GM12874 (cell line): ENCODE measurements at regions not wholly inside any gene's neighbourhood (a gene's known extent, or its start where the extent isn't known, plus 50 kb on each side); places are given as distances from the start of the nearest gene placed in this dataset.
A peak's percentile ranks its signal among the peaks of the same experiment; 100 is the strongest.

Source experiments
- TF ChIP-seq, protein P1 (sequence below): IDR thresholded peaks from 2 replicates; pipeline ENCODE4 v1.5.1; 2011; ENCODE audit warnings: low read depth, mild to moderate bottlenecking, control low read depth, low read length, moderate library complexity; ENCODE audit not compliant: insufficient read depth

DNA sequence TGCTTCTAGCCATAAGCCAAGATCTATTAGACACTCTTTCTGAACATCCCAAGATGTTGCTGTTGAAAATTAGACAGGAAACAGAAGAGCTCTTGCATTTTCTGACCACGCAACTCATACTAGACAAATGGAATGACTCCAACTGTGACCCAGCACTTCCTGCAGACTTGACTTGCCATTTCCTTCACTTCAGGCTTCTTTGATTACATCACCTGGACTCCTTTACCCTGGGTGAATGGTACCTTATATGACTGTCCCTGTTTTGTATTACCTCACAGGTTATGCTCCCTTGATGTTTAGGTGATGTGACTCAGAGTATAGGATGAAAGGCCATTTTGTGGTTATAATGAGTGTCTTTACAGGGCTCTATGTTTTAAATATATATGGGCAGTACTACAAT, 236.1 kb downstream of the BMP2 start:
- TF ChIP-seq, protein P1, sequence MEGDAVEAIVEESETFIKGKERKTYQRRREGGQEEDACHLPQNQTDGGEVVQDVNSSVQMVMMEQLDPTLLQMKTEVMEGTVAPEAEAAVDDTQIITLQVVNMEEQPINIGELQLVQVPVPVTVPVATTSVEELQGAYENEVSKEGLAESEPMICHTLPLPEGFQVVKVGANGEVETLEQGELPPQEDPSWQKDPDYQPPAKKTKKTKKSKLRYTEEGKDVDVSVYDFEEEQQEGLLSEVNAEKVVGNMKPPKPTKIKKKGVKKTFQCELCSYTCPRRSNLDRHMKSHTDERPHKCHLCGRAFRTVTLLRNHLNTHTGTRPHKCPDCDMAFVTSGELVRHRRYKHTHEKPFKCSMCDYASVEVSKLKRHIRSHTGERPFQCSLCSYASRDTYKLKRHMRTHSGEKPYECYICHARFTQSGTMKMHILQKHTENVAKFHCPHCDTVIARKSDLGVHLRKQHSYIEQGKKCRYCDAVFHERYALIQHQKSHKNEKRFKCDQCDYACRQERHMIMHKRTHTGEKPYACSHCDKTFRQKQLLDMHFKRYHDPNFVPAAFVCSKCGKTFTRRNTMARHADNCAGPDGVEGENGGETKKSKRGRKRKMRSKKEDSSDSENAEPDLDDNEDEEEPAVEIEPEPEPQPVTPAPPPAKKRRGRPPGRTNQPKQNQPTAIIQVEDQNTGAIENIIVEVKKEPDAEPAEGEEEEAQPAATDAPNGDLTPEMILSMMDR, result no peak

DNA sequence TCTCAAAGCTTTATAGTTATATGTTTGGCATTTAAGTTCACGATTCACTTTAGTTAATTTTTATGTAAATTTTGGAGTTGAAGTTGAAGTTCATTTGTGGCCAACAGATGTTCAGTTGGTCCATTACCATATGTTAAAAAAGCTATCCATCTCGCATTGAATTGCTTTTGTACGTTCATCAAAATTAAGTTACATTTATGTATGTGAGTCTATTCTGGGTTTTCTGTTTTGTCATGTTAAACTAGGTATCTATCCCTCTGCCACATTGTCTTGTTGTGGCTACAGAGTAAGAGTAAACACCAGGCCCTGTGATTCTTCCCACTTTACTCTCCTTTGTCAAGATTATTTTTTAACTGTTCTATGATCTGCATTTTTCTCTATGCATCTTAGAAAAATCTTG, 237.3 kb downstream of the BMP2 start:
- TF ChIP-seq, protein P1, result no peak

- TF ChIP-seq, protein P1, result no peak
Measured at GRCh38 chr20:7010527-7010926, 243.0 kb downstream of the BMP2 start.

DNA sequence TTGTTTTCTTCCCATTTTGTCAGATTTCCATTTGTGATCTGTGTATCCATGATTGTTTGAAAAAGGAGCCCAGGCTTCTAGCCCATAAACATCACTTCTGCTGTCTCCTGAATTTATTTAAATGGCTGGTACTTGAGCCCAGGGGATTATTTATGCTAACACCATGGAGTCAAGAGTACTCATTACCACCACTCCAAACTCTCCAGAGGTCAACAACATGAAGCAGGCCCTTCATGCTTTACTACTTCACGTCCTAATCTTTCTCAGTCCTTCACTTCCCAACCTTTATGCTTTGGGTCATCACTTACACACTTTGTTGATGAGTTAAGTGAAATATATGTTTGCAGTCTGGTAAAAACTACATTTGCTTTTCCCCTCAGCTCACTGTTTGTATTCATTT, 247.8 kb downstream of the BMP2 start:
- TF ChIP-seq, protein P1, result no peak

GRCh38 chr20:7022597-7022996, 255.1 kb downstream of the BMP2 start:
- TF ChIP-seq, protein P1, result no peak

- TF ChIP-seq, protein P1, result no peak
Measured at GRCh38 chr20:7025635-7026034, 258.1 kb downstream of the BMP2 start.

GRCh38 chr20:7029019-7029418, 261.5 kb downstream of the BMP2 start:
- TF ChIP-seq, protein P1, result no peak

DNA sequence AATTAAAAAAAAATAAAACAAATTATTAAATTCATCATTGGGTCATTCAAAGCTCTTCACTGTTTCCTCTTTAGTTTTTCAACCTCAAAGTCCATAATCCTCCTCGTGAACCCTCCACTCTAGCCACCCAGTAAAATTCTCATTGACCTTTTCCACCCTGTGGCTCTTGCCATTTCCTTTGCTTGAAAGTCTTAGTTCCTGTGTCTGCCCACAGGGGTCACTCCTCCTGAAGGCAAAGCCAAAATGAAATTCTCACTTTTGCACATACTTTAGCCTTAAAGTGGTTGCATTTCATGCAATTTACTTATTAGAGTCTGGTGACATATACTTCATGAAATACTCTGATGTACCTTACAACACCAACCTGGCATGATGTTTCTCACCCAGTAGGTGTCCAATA, 263.7 kb downstream of the BMP2 start:
- TF ChIP-seq, protein P1, result peak; percentile 42; the same call in 1 of the 2 replicates
